ENCODE measurements at regions not wholly inside any gene's neighbourhood (a gene's known extent, or its start where the extent isn't known, plus 50 kb on each side); places are given as distances from the start of the nearest gene placed in this dataset.
A peak's percentile ranks its signal among the peaks of the same experiment; 100 is the strongest.

DNA sequence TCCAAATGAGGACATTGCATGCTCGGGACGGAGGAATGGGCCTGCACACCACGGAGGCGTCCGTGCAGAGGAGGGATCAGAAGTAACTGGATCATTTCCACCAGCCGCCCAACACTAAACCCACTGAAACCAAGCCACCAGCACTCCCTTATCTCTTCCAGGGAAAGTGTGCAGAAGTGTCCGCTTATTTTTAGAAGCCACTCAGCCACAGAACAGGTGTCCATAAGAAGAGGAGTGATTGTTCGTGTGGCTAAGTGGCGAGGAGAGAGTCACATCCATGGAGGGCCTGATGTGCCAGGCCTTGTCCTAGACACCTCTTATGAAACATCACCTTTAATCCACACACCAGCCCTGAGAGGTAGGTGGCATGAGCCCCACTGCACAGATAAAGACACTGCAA, 407.9 kb upstream of the NPVF start:
- Histone ChIP-seq H3K27me3 (no peaks in the 10 kb centered on the region), H3K4me1 (peaks cover 0 to 48% (median 14%) of the 10 kb centered on the region in 4 donors), H3K9me3 (no peaks in the 10 kb centered on the region), H3K27ac (peak overlapping the region; percentile 38 to 54), H3K4me3 (no peak overlapping the region), H3K36me3 (no peaks in the 10 kb centered on the region)
- TF ChIP-seq, protein P1, sequence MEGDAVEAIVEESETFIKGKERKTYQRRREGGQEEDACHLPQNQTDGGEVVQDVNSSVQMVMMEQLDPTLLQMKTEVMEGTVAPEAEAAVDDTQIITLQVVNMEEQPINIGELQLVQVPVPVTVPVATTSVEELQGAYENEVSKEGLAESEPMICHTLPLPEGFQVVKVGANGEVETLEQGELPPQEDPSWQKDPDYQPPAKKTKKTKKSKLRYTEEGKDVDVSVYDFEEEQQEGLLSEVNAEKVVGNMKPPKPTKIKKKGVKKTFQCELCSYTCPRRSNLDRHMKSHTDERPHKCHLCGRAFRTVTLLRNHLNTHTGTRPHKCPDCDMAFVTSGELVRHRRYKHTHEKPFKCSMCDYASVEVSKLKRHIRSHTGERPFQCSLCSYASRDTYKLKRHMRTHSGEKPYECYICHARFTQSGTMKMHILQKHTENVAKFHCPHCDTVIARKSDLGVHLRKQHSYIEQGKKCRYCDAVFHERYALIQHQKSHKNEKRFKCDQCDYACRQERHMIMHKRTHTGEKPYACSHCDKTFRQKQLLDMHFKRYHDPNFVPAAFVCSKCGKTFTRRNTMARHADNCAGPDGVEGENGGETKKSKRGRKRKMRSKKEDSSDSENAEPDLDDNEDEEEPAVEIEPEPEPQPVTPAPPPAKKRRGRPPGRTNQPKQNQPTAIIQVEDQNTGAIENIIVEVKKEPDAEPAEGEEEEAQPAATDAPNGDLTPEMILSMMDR (IDR thresholded peaks at IDR 0.05) = no peak
- intact Hi-C loops (cut with DNase I; ENCODE audit: low total_unique reads) = no loop called here
- no peak for DNase-seq

DNA sequence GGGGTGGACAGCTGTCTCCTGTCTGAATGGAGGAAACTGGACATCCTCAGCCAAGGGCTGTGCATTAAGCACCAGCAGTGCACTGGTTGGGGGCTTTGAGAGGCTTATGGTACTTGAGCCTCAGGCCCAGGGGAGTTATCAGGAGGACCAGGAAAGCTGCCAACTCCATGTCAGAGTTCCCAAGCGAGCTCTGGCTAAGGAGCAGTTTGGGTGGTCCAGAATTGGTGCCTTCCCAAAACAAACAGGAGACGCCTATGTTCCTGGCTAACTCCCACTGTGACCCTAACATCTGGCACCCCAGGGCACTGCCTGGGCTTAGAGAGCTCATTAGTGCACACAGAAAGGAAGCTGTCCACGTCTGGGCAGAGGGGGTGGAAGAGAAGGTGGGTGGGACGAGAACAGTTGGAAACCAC, 408.6 kb upstream of the NPVF start:
- TF ChIP-seq, protein P1 (IDR thresholded peaks at IDR 0.05) = no peak
- DNase-seq = peak; percentile 31 to 73
- H3K36me3 ChIP-seq = no peaks in the 10 kb centered on the region
- peak overlapping the region; percentile 38 to 54 for H3K27ac ChIP-seq
- intact Hi-C loops (cut with DNase I; ENCODE audit: low total_unique reads) = no loop called here
- no peaks in the 10 kb centered on the region for H3K27me3 ChIP-seq
- H3K4me3 ChIP-seq = no peak overlapping the region
- peaks cover 0 to 46% (median 14%) of the 10 kb centered on the region in 4 donors for H3K4me1 ChIP-seq
- no peaks in the 10 kb centered on the region for H3K9me3 ChIP-seq

DNA sequence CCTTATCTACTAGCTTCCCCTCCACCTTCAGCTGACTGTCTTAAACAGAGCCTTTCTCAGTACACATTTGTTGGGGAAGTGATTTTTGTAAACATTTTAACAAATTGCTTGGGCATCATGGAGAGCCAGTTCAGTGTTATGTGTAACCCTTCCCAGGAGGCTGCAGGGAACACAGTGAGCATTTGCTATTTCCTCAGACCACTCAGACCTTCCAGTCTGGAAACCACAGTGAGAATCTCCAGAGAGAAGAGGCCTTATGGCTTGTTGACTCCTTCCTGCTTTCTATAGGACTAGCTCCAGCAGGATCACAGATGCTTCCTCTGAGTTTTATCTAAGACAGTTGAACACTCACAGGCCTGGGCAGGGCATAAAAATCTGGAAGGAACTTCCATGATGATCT, 409.8 kb upstream of the NPVF start:
- DNase-seq = peak in 1 of 2 donors; percentile 28
- Histone ChIP-seq H3K4me1 (peaks cover 0 to 36% (median 14%) of the 10 kb centered on the region in 4 donors), H3K27me3 (no peaks in the 10 kb centered on the region), H3K36me3 (no peaks in the 10 kb centered on the region), H3K27ac (no peak overlapping the region), H3K4me3 (no peak overlapping the region), H3K9me3 (no peaks in the 10 kb centered on the region)
- TF ChIP-seq, protein P1 (IDR thresholded peaks at IDR 0.05) = no peak
- intact Hi-C loops (cut with DNase I; ENCODE audit: low total_unique reads) = no loop called here

DNA sequence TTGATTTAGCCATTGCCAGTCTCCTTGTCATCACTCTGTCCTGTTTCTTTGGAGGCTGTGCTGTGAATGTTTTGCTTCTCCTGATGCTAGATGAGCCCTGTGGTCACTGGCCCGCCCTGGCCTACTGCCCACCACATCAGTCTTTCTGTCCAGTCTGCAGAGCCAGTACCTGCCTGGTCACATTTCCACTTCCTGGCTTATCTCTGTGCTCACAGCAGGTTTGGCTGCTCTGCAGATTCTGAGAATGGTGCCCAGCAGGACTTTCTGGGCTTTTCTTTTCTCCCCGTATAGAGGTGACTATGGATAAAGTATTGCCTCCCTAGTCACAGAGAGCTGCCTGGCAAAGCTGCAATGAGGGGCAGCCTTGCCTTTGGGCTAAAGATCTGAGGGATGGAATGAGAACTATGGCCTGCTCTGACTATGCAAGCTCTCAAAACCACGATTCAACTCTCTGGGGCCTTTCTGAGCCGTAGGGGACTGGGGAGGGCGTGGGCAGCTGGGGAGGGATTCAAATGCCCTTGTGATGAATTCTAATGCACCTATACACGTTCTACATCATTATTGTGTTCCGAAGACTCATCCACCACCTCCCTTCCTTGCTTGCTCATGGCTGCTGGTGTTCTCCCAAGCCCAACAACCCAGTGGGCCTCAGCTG, 410.4 kb upstream of the NPVF start:
- Histone ChIP-seq H3K36me3 (no peaks in the 10 kb centered on the region), H3K4me3 (no peak overlapping the region), H3K27me3 (no peaks in the 10 kb centered on the region), H3K4me1 (peaks cover 0 to 29% (median 14%) of the 10 kb centered on the region in 4 donors), H3K9me3 (no peaks in the 10 kb centered on the region), H3K27ac (no peak overlapping the region)
- intact Hi-C loops (cut with DNase I; ENCODE audit: low total_unique reads) = no loop called here
- DNase-seq = no peak
- TF ChIP-seq, protein P1 (IDR thresholded peaks at IDR 0.05) = no peak

DNA sequence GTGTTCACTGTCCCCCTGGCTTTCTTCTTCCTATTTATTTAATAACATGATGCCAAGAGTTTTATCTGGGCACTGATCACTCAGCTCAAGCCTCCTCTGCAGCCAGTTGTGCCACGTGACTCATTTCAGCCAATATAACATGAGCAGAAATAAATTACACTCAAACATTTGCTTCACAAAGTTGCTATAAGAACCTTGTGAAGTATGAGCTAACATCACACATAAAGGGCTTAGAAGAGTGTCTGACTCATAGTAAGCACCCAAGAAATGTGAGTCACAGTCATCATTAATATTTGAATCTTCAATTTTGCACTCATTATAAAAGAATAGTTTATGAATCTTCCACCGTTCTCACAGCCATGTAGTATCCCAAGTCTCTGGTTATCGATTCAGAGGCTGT, 414.6 kb upstream of the NPVF start:
- TF ChIP-seq, protein P1 (IDR thresholded peaks at IDR 0.05) = no peak
- peaks cover 0 to 10% (median 3%) of the 10 kb centered on the region in 4 donors for H3K4me1 ChIP-seq
- H3K27ac ChIP-seq = no peak overlapping the region
- H3K27me3 ChIP-seq = no peaks in the 10 kb centered on the region
- H3K36me3 ChIP-seq = no peaks in the 10 kb centered on the region
- no peak for DNase-seq
- intact Hi-C loops (cut with DNase I; ENCODE audit: low total_unique reads) = no loop called here
- H3K9me3 ChIP-seq = no peaks in the 10 kb centered on the region
- H3K4me3 ChIP-seq = no peak overlapping the region
